ENCODE measurements at regions not wholly inside any gene's neighbourhood (a gene's known extent, or its start where the extent isn't known, plus 50 kb on each side); places are given as distances from the start of the nearest gene placed in this dataset.

DNA sequence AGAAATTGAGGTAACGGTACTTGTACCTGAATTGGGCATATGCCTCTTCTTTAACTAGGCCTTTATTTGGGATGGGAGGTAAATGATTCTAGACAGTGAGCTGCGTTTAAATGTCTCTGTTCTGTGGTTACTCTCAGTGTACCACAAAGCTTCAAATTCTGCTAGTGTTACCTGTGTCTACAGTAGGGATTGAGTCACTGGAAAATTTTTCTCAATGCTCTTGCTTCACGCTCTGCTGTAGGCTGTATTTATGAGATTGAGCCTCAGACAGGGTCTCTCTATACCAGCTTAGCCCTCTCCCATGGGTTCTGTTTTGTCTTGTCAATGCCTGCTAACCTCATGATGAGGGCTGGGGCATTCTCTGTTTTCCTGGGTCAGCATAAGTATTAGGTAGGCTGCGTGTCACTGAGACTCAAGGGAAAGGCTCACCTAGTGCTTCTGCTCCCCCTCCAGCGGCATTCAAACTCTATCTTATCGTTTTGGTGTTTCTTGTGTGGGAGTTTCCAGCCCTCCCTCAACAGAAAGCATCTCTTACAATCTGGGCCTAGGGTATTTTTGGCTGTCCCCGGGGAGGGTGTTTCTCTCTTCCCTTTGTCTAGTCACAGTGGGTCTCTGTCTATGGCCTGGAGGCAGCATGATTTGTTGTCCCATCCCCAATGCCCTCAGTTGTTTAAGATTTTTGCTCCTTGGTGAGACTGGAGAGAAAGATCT is 285.8 kb downstream of the ADGRD1 start (continued):
- TF ChIP-seq, protein P1, sequence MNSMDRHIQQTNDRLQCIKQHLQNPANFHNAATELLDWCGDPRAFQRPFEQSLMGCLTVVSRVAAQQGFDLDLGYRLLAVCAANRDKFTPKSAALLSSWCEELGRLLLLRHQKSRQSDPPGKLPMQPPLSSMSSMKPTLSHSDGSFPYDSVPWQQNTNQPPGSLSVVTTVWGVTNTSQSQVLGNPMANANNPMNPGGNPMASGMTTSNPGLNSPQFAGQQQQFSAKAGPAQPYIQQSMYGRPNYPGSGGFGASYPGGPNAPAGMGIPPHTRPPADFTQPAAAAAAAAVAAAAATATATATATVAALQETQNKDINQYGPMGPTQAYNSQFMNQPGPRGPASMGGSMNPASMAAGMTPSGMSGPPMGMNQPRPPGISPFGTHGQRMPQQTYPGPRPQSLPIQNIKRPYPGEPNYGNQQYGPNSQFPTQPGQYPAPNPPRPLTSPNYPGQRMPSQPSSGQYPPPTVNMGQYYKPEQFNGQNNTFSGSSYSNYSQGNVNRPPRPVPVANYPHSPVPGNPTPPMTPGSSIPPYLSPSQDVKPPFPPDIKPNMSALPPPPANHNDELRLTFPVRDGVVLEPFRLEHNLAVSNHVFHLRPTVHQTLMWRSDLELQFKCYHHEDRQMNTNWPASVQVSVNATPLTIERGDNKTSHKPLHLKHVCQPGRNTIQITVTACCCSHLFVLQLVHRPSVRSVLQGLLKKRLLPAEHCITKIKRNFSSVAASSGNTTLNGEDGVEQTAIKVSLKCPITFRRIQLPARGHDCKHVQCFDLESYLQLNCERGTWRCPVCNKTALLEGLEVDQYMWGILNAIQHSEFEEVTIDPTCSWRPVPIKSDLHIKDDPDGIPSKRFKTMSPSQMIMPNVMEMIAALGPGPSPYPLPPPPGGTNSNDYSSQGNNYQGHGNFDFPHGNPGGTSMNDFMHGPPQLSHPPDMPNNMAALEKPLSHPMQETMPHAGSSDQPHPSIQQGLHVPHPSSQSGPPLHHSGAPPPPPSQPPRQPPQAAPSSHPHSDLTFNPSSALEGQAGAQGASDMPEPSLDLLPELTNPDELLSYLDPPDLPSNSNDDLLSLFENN (IDR thresholded peaks at IDR 0.05; ENCODE audit: low read depth in 2 of 2, low read length in 2 of 2), result no peak
- TF ChIP-seq SMARCA4 (IDR thresholded peaks at IDR 0.05) (peak; percentile 22; the same call in 1 of the 2 replicates), ZNF316 (IDR thresholded peaks at IDR 0.05) (0 out of 2 replicates have a peak, but pooled peaks have one; percentile 29), HOXB6 (CRISPR knock-in tag; IDR thresholded peaks at IDR 0.05; ENCODE audit: borderline replicate concordance) (no peak), MAFF (IDR thresholded peaks at IDR 0.05; ENCODE audit: low read length) (no peak), ETS2 (tag; IDR thresholded peaks at IDR 0.05; ENCODE audit: borderline replicate concordance, poor library complexity, severe bottlenecking) (no peak), MAZ (CRISPR knock-in tag; conservative IDR thresholded peaks at IDR 0.05 in 1 of 2, IDR thresholded peaks at IDR 0.05 in 1 of 2) (peak in 1 of 2 experiments; percentile 30; a peak in 1 of 4 replicates), EZH2 (IDR thresholded peaks at IDR 0.05; ENCODE audit: borderline replicate concordance, low read depth, low read length) (no peak), EP300 (IDR thresholded peaks at IDR 0.05; ENCODE audit: low read length) (peak; percentile 55; the same call in 1 of the 2 replicates), NCOA2 (IDR thresholded peaks at IDR 0.05; ENCODE audit: partially characterized antibody in 2 of 2) (no peak), NR3C1 (CRISPR knock-in tag; IDR thresholded peaks at IDR 0.05) (no peak), CBFA2T3 (IDR thresholded peaks at IDR 0.05) (peak; percentile 36), ZNF551 (CRISPR knock-in tag; IDR thresholded peaks at IDR 0.05) (no peak), ZC3H4 (CRISPR knock-in tag; IDR thresholded peaks at IDR 0.05; ENCODE audit: borderline replicate concordance) (no peak), NFXL1 (CRISPR knock-in tag; IDR thresholded peaks at IDR 0.05) (no peak), HLTF (IDR thresholded peaks at IDR 0.05) (no peak), HEY1 (CRISPR knock-in tag; IDR thresholded peaks at IDR 0.05; ENCODE audit: borderline replicate concordance) (no peak), MIER1 (IDR thresholded peaks at IDR 0.05; ENCODE audit: low read depth) (no peak), JUND (IDR thresholded peaks at IDR 0.05; ENCODE audit: borderline replicate concordance, low read depth, low read length) (peak; percentile 20; the same call in 1 of the 2 replicates), JUND (tag; IDR thresholded peaks at IDR 0.05; ENCODE audit: borderline replicate concordance, low read depth, low read length) (no peak), ZNF699 (CRISPR knock-in tag; IDR thresholded peaks at IDR 0.05; ENCODE audit: insufficient replicate concordance) (no peak), TBL1XR1 (IDR thresholded peaks at IDR 0.05; ENCODE audit: low read length in 2 of 2) (0 out of 4 replicates have a peak, but pooled peaks of 1 of the 2 experiments have one; percentile 33), CTBP1 (IDR thresholded peaks at IDR 0.05; ENCODE audit: borderline replicate concordance) (peak; percentile 34; the same call in 1 of the 2 replicates), NCOR1 (IDR thresholded peaks at IDR 0.05) (no peak)
- TF ChIP-seq, protein P2, sequence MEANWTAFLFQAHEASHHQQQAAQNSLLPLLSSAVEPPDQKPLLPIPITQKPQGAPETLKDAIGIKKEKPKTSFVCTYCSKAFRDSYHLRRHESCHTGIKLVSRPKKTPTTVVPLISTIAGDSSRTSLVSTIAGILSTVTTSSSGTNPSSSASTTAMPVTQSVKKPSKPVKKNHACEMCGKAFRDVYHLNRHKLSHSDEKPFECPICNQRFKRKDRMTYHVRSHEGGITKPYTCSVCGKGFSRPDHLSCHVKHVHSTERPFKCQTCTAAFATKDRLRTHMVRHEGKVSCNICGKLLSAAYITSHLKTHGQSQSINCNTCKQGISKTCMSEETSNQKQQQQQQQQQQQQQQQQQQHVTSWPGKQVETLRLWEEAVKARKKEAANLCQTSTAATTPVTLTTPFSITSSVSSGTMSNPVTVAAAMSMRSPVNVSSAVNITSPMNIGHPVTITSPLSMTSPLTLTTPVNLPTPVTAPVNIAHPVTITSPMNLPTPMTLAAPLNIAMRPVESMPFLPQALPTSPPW (CRISPR knock-in tag; IDR thresholded peaks at IDR 0.05), result peak; percentile 58; the same call in 1 of the 2 replicates
